HG03354 (cell line): ENCODE measurements at regions not wholly inside any gene's neighbourhood (a gene's known extent, or its start where the extent isn't known, plus 50 kb on each side); places are given as distances from the start of the nearest gene placed in this dataset.

ENCODE experiments used
- ATAC-seq: cut with Tn5 transposase; IDR thresholded peaks from one replicate; pipeline ENCODE4 v1.9.1; 2021; ENCODE audit warnings: mild to moderate bottlenecking; ENCODE audit not compliant: unreplicated experiment, poor library complexity, severe bottlenecking

DNA sequence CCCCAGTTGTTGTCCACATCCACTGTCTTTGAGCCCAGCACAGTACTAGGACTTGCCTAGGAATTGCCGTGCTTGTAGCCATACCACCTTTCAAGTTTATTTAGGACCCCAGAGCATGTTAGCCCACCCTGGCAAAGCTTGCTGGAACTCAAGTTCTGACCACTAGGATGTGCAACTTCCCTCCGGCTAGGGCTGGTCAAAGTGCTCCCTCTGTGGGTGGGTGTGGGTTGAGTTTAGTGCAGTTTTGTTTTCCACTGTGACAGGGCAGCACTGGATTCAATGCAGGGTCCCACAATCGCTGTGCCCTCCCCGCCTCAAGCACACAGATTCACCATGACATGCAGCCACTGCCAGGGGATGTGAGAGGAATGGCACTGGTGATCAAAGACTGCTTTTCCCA, 96.0 kb downstream of the RASGEF1B start:
- ATAC-seq: no peak

- ATAC-seq: no peak
Observed at GRCh38 chr4:81369886-81370285, 101.8 kb downstream of the RASGEF1B start.

DNA sequence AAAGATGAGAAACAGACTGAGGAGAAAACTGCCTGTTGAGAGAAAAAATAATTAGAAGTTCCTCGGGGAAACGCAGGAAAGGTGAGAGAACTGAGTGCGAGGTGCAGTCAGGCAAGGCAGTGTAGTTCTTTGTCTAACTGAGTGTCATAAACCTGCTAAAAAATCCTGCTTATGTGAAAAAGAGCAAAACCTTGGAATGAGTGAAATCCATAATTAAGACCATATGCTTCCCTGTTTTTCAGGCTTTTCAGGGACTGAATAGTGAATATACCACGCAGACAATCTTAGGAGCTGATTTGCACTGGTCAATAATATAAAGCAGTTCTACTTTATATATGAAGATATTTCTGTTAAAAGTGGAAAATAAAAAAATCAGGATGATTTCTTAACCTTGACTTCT, 104.9 kb downstream of the RASGEF1B start:
- no peak for ATAC-seq

- no peak for ATAC-seq
Observed at GRCh38 chr4:81360737-81361136, 111.0 kb downstream of the RASGEF1B start.

GRCh38 chr4:81359207-81359606, 112.5 kb downstream of the RASGEF1B start:
- no peak for ATAC-seq

DNA sequence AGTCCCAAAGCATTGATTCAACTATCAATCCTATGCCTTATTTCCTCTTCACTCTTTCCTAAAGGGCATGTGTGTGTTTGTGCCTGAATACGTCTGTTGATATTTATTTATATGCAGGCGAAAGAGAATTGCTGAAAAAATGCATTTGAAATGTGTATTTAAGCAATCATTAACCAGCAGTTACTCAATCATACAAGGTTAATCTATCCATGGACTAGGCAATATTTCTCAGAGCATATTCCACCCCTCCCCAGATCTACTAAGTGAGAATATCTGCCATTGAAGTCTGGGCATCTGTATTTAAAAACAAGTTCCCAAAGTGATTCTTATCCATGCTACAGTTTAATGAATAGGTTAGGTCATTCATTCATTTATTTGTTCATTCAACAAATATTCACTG, 113.6 kb downstream of the RASGEF1B start:
- ATAC-seq: no peak

GRCh38 chr4:81356621-81357020, 115.1 kb downstream of the RASGEF1B start:
- ATAC-seq: no peak

DNA sequence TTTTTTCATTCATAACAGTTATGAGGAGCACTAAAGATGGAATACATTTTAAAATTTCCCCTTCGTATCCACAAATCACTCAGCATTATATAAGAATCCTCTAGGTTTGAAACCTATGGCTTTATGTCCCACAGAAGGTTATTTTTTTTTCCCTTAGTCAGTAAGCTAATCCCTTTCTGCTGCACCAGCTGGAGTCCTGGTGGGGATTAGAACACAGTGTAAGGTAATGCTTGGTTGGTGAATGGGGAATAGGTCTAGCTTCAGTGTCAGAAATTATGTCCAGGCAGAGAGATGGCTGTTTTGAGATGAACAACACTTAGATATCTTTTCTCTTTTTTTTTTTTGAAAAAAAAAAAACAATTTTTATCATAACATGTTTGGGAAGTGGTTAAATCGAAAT, 116.6 kb downstream of the RASGEF1B start:
- ATAC-seq: no peak

- ATAC-seq: no peak
Observed at GRCh38 chr4:81353861-81354260, 117.8 kb downstream of the RASGEF1B start.

GRCh38 chr4:81352446-81352835, 119.3 kb downstream of the RASGEF1B start:
- ATAC-seq: no peak

DNA sequence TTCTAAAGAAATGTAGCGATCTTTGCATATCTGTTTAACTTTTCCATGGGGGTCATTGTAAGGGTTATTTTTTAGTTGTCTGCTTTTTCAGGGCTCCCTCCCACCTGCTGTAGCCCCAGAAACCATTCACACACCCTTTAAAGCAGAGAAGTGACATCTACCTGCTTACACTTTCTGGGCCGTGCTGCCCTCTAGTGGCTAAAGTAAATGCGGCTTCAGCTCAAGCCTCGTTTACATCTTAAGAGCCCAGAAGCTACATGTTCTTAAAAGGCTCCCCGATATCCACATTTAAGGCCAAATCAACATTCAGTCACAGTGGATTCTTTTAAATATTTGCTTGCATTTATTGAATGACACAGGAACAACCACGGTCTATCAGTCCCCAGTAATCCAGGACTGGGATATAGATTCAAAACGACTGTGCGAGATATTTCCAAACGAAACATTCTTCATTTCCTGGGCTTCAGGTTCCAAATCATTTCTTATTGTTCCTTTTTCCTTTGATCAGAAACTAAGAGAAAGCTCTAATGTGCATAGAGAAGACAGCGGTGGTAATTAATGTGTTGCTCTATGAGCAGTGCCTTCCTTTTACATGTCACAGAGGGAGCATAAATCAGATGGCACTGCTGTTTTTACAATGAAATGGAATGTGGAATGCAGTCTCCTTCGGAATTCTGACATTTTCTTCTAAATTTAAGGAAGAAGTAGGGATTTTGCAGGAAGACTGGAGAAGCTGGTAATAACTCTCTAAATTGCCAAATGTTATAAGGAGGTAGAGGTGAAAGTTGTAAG, 119.9 kb downstream of the RASGEF1B start:
- peak; percentile 90 for ATAC-seq

DNA sequence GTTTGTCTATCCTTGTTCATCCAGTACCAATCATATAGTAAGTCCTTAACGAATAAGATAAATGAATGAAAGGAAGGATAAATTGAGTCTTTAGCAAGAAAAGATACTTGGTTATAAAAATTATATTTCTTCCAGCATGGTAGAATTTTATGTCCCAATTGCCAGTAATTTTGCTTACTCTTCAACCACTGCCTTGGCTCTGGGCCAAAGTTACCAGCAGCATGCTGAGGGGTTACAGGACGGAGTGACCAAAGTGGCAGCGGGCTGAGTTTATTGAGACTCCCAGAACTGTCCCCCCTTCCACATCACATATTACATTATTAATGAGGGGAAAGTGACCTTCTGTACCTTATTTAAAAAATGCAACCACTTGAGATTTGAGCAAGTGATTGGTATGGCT, 121.7 kb downstream of the RASGEF1B start:
- ATAC-seq: no peak

GRCh38 chr4:81348778-81349094, 123.0 kb downstream of the RASGEF1B start:
- ATAC-seq: no peak

- no peak for ATAC-seq
Observed at GRCh38 chr4:81348086-81348777, 123.5 kb downstream of the RASGEF1B start.

DNA sequence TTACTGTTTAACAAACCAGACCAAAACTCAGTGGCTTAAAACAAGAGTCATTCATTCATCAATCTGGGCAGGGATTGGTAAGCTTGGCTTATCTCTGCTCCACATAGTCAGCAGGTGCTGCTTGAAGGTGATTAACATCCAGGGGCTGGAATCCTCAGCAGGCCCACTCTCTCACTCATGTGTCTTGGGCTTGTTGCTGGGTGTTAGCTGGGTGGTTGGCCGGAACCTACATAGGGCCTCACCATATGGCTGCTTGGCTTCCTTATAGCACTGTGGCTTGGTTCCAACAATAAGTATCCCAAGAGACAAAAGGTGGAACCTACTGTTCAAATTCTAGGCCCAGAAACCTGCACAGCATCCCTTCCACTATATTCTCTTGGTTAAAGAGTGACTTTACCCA, 125.0 kb downstream of the RASGEF1B start:
- no peak for ATAC-seq

DNA sequence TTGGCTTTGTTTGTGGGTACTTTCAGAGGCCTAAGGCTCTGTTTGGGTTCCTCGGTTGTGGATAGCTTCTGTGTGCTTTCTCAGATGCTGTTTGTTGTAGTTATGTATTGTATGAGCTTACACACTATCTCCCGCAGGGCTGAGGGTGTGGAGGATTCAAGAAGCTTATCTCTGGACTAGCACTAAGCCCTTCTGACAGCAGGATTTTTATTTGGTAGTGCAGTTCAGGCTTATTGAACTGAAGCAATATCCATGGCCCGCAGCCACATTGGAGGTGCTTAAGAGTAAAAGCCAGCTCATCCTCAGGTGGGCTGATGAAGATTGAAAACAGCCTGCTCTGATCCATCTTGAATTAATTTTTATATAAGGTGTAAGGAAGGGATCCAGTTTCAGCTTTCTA, 128.2 kb downstream of the RASGEF1B start:
- ATAC-seq: no peak

DNA sequence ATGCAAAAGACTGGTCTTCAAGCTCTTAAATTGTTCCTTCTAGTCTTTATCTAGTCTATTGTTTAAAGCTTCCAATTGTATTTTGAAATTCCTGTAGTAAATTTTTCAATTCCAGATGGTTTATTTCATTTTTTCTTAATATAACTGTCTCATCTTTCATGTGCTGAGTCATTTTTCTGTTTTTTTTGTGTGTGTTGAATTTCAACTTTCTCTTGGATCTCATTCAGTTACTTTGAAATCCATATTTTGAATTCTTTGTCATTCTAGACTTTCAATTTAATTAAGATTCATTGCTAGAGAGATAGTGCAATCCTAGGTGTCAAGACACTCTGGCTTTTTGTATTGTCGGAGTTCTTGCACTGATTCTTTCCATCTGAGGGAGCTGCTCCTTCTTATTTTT, 128.0 kb upstream of the PRKG2 start:
- ATAC-seq: no peak

- ATAC-seq: no peak
Observed at GRCh38 chr4:81337211-81337610, 122.2 kb upstream of the PRKG2 start.

- no peak for ATAC-seq
Observed at GRCh38 chr4:81335122-81335912, 120.3 kb upstream of the PRKG2 start.

- no peak for ATAC-seq
Observed at GRCh38 chr4:81330018-81330417, 115.0 kb upstream of the PRKG2 start.

DNA sequence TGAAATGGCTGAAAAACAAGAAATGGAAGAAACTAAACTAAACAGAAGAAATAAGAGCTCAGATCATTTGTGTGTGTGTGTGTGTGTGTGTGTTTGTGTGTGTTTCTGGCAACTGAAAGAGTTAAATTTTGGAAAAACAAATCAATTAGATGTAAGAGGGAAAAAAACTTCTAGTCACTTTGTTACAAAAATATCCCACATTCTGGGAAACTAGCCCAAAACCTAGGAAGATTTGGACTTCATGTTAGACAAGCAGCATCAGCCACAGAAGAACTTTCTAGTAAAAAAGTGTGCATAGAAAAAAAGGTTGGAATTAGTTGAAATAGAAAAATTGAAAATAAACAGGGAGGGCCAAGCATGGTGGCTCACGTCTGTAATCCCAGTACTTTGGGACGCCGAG, 111.6 kb upstream of the PRKG2 start:
- ATAC-seq: no peak
